ENCODE measurements at regions not wholly inside any gene's neighbourhood (a gene's known extent, or its start where the extent isn't known, plus 50 kb on each side); places are given as distances from the start of the nearest gene placed in this dataset.

GRCh38 chr20:22430154-22430745 is 154.1 kb downstream of the FOXA2 start (continued):
- TF ChIP-seq CSRNP1 (CRISPR knock-in tag; IDR thresholded peaks at IDR 0.05) = no peak
- no peak for TF ChIP-seq GATA4 (IDR thresholded peaks at IDR 0.05; ENCODE audit: borderline replicate concordance, low read depth)
- no peak for TF ChIP-seq NCOA2 (CRISPR knock-in tag; IDR thresholded peaks at IDR 0.05)
- TF ChIP-seq SCMH1 (CRISPR knock-in tag; IDR thresholded peaks at IDR 0.05; ENCODE audit: borderline replicate concordance) = no peak
- no peak for TF ChIP-seq NFAT5 (CRISPR knock-in tag; IDR thresholded peaks at IDR 0.05)
- 0 out of 4 replicates have a peak, but pooled peaks of 1 of the 2 experiments have one; percentile 9 for TF ChIP-seq ATF4 (CRISPR knock-in tag; IDR thresholded peaks at IDR 0.05)
- TF ChIP-seq TSC22D2 (CRISPR knock-in tag; IDR thresholded peaks at IDR 0.05; ENCODE audit: borderline replicate concordance) = no peak; the same call in 1 of the 2 replicates
- TF ChIP-seq HMGXB3 (CRISPR knock-in tag; IDR thresholded peaks at IDR 0.05; ENCODE audit: borderline replicate concordance) = peak; percentile 3; the same call in 1 of the 2 replicates
- no peak for TF ChIP-seq SMAD3 (CRISPR knock-in tag; IDR thresholded peaks at IDR 0.05)
- no peak for TF ChIP-seq SRSF9 (IDR thresholded peaks at IDR 0.05; ENCODE audit: borderline replicate concordance, insufficient read depth, low read depth, low read length, poor library complexity, severe bottlenecking)
- TF ChIP-seq HMG20B (CRISPR knock-in tag; conservative IDR thresholded peaks at IDR 0.05) = no peak; the same call in 1 of the 2 replicates
- peak; percentile 19; the same call in 1 of the 2 replicates for TF ChIP-seq GFI1 (CRISPR knock-in tag; IDR thresholded peaks at IDR 0.05; ENCODE audit: borderline replicate concordance)
- TF ChIP-seq ZBTB25 (CRISPR knock-in tag; IDR thresholded peaks at IDR 0.05) = peak; percentile 10; the same call in 1 of the 2 replicates
- TF ChIP-seq JUN (CRISPR knock-in tag; IDR thresholded peaks at IDR 0.05) = 0 out of 2 replicates have a peak, but pooled peaks have one; percentile 52
- no peak for TF ChIP-seq HOXA9 (CRISPR knock-in tag; IDR thresholded peaks at IDR 0.05; ENCODE audit: borderline replicate concordance)

Data from HepG2 (cell line).